Type B pancreatic cell (in vitro differentiated cells): ENCODE measurements at regions not wholly inside any gene's neighbourhood (a gene's known extent, or its start where the extent isn't known, plus 50 kb on each side); places are given as distances from the start of the nearest gene placed in this dataset.

ENCODE experiments used
- DNase-seq: peaks from one replicate; pipeline ENCODE4 v3.0.0; 2021; ENCODE audit warnings: mixed read lengths; ENCODE audit not compliant: unreplicated experiment; ENCODE audit errors: extremely low spot score
- H3K27ac Mint-ChIP-seq: 2 replicates; pipeline ENCODE4 v1.8.0; 2021; ENCODE audit warnings: mild to moderate bottlenecking, mixed read lengths
- H3K27me3 Mint-ChIP-seq: 2 replicates; pipeline ENCODE4 v1.8.0; 2021; ENCODE audit warnings: mixed read lengths
- H3K36me3 Mint-ChIP-seq: 2 replicates; pipeline ENCODE4 v1.8.0; 2021; ENCODE audit warnings: mixed read lengths
- H3K4me1 Mint-ChIP-seq: one replicate; pipeline ENCODE4 v1.8.0; 2021; ENCODE audit warnings: mixed read lengths; ENCODE audit not compliant: unreplicated experiment
- H3K4me3 Mint-ChIP-seq: 2 replicates; pipeline ENCODE4 v1.8.0; 2021; ENCODE audit warnings: mild to moderate bottlenecking, mixed read lengths
- H3K9me3 Mint-ChIP-seq: 2 replicates; pipeline ENCODE4 v1.8.0; 2021; ENCODE audit warnings: mixed read lengths
- CTCF ChIP-seq: fragments of 200-600 bp; sonication (generic); conservative IDR thresholded peaks from 2 replicates; pipeline ENCODE4 v1.5.0; 2021; ENCODE audit warnings: antibody characterized with exemption, mild to moderate bottlenecking

- H3K27ac Mint-ChIP-seq: no peak overlapping the region
- no peaks in the 10 kb centered on the region for H3K36me3 Mint-ChIP-seq
- H3K9me3 Mint-ChIP-seq: peaks cover 6% of the 10 kb centered on the region
- no peak for TF ChIP-seq CTCF
- no peak for DNase-seq
- H3K27me3 Mint-ChIP-seq: no peaks in the 10 kb centered on the region
- H3K4me1 Mint-ChIP-seq: peaks cover 6% of the 10 kb centered on the region
- H3K4me3 Mint-ChIP-seq: no peak overlapping the region
Measured at GRCh38 chr18:27899893-27900292, 277.0 kb downstream of the CDH2 start.

DNA sequence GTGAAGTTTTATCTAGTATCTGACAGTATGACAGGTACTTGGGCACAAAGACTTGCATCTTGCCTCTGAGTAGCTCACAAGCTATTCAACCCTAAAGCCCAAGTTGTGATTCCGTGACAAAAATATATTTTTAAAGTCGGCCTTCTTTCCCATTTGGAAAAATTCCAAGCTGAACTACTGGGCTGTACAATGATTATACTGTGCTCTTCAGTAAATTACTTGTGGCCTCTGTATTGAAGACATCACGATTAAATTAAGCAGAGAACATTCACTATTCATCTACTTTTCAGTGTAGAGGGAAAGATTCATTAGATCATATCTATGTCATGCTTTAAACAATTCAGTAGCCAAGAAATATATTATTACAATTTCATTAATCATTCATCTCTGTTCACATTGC lies 282.2 kb downstream of the CDH2 start:
- H3K4me3 Mint-ChIP-seq: no peak overlapping the region
- no peak for DNase-seq
- no peaks in the 10 kb centered on the region for H3K4me1 Mint-ChIP-seq
- no peak for TF ChIP-seq CTCF
- no peaks in the 10 kb centered on the region for H3K27me3 Mint-ChIP-seq
- no peaks in the 10 kb centered on the region for H3K9me3 Mint-ChIP-seq
- no peak overlapping the region for H3K27ac Mint-ChIP-seq
- H3K36me3 Mint-ChIP-seq: no peaks in the 10 kb centered on the region

DNA sequence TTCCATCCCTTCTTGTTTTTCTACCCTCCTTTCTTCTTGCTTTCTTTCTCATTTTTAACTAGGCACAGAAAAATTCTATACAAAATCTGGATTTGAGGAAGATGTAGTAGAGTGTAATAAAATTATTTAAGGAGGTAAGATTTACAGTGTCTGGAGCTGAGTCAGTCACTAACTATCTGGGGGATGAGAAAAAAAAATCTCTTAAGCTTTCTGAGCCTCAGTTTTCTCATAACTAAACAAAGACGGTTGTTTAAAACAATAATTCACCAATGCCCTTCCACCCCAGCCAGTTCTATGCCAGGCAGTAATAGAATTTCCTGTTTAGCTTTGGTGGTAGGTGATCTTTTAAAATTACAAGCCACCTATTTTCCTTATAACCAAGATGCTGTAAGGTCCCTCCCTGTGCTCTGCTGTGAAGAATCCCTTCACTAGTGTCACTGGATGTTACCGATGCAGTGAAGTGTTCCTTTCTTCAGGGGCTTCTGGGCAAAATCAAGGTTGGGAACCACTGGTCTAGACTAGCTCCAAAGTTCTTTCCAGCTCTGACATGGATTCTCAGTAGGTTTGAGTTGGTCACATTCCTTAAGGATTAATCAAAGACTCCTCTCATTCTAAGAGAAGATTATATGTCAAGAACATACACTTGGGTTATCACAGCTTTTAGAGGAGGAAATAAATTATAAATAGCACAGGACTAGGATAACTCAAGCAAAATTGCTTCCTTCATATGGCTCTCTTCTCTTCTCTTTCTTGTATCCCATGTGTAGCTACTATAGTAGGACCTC lies 289.0 kb downstream of the CDH2 start:
- no peaks in the 10 kb centered on the region for H3K36me3 Mint-ChIP-seq

GRCh38 chr18:27887287-27887686 lies 289.6 kb downstream of the CDH2 start:
- H3K27me3 Mint-ChIP-seq: no peaks in the 10 kb centered on the region
- no peak overlapping the region for H3K4me3 Mint-ChIP-seq
- no peaks in the 10 kb centered on the region for H3K9me3 Mint-ChIP-seq
- H3K4me1 Mint-ChIP-seq: no peaks in the 10 kb centered on the region
- H3K27ac Mint-ChIP-seq: no peak overlapping the region
- TF ChIP-seq CTCF: no peak
- H3K36me3 Mint-ChIP-seq: no peaks in the 10 kb centered on the region
- DNase-seq: no peak

More for the DNA sequence above, 289.0 kb downstream of the CDH2 start:
- DNase-seq: no peak
- Mint-ChIP-seq H3K4me3 (no peak overlapping the region), H3K9me3 (no peaks in the 10 kb centered on the region), H3K4me1 (no peaks in the 10 kb centered on the region), H3K27me3 (no peaks in the 10 kb centered on the region), H3K27ac (no peak overlapping the region)
- no peak for TF ChIP-seq CTCF

- H3K9me3 Mint-ChIP-seq: no peaks in the 10 kb centered on the region
- no peak for DNase-seq
- no peak for TF ChIP-seq CTCF
- no peaks in the 10 kb centered on the region for H3K36me3 Mint-ChIP-seq
- no peaks in the 10 kb centered on the region for H3K4me1 Mint-ChIP-seq
- no peak overlapping the region for H3K27ac Mint-ChIP-seq
- no peak overlapping the region for H3K4me3 Mint-ChIP-seq
- H3K27me3 Mint-ChIP-seq: no peaks in the 10 kb centered on the region
Measured at GRCh38 chr18:27879540-27879939, 297.4 kb downstream of the CDH2 start.
